ENCODE measurements at regions not wholly inside any gene's neighbourhood (a gene's known extent, or its start where the extent isn't known, plus 50 kb on each side); places are given as distances from the start of the nearest gene placed in this dataset.

GRCh38 chr12:5377997-5378592 is 53.8 kb upstream of the NTF3 start:
- DNase-seq (ENCODE audit: low read depth), result no peak
- no peak for TF ChIP-seq CTCF (conservative IDR thresholded peaks at IDR 0.05; ENCODE audit: low read depth, low read length)
- H3K4me3 ChIP-seq (ENCODE audit: low read depth, low read length), result no peak overlapping the region

GRCh38 chr12:5379749-5380496 is 52.0 kb upstream of the NTF3 start:
- DNase-seq (ENCODE audit: low read depth), result peak; percentile 6
- no peak overlapping the region for H3K4me3 ChIP-seq (ENCODE audit: low read depth, low read length)
- no peak for TF ChIP-seq CTCF (conservative IDR thresholded peaks at IDR 0.05; ENCODE audit: low read depth, low read length)
